HEK293 (cell line): ENCODE measurements at regions not wholly inside any gene's neighbourhood (a gene's known extent, or its start where the extent isn't known, plus 50 kb on each side); places are given as distances from the start of the nearest gene placed in this dataset.
A peak's percentile ranks its signal among the peaks of the same experiment; 100 is the strongest.

Experiments used
- CTCF ChIA-PET: fragments of 350-600 bp; formaldehyde crosslinking; extraction: SDS; loops from one replicate; lab custom pipeline; 2021; ENCODE audit warnings: antibody characterized with exemption; lab: Yijun Ruan, JAX
- POLR2A ChIA-PET: fragments of 300-600 bp; formaldehyde crosslinking; extraction: SDS; loops from one replicate; lab custom pipeline; 2020; ENCODE audit warnings: antibody characterized with exemption, inconsistent platforms; lab: Yijun Ruan, JAX
- H3K27ac ChIP-seq: fragments of 200-500 bp; sonication (Bioruptor generic); 2 replicates; pipeline ENCODE4 v1.5.1; 2014; ENCODE audit warnings: low read depth, low read length, control low read depth, inconsistent platforms; ENCODE audit errors: extremely low read depth
- H3K36me3 ChIP-seq, 2 experiments: fragments of 200-500 bp in 1 of 2; sonication (Bioruptor generic) in 1 of 2; 1 replicate in 1 of 2; 2 replicates in 1 of 2; pipeline ENCODE4 v1.5.1; 2014 to 2017; ENCODE audit warnings: inconsistent platforms in 2 of 2, low read length in 2 of 2; ENCODE audit not compliant: control insufficient read depth in 2 of 2, insufficient read depth in 1 of 2
- H3K4me1 ChIP-seq: fragments of 200-500 bp; sonication (Bioruptor generic); 2 replicates; pipeline ENCODE4 v1.5.1; 2014; ENCODE audit warnings: mild to moderate bottlenecking, low read length, inconsistent platforms; ENCODE audit not compliant: control insufficient read depth, insufficient read depth
- H3K4me3 ChIP-seq: 2 replicates; pipeline ENCODE4 v1.5.1; 2011; ENCODE audit warnings: low read depth, mild to moderate bottlenecking, control low read depth, low read length, moderate library complexity
- H3K9me3 ChIP-seq: fragments of 200-500 bp; sonication (Bioruptor generic); 2 replicates; pipeline ENCODE4 v1.5.1; 2014; ENCODE audit warnings: low read depth, low read length, inconsistent platforms; ENCODE audit not compliant: control insufficient read depth, insufficient read depth
- GFI1B ChIP-seq: fragments of 450-650 bp; formaldehyde crosslinking; IDR thresholded peaks from 2 replicates; pipeline ENCODE4 v1.5.1; 2016; ENCODE audit warnings: missing biosample characterization, missing genetic modification characterization
- HIC1 ChIP-seq: fragments of 450-650 bp; formaldehyde crosslinking; IDR thresholded peaks from 2 replicates; pipeline ENCODE4 v1.5.1; 2016; ENCODE audit warnings: missing biosample characterization, missing genetic modification characterization
- PRDM1 ChIP-seq: fragments of 450-650 bp; formaldehyde crosslinking; IDR thresholded peaks from 2 replicates; pipeline ENCODE4; 2016; ENCODE audit warnings: missing biosample characterization, missing genetic modification characterization
- SCRT2 ChIP-seq: fragments of 450-650 bp; formaldehyde crosslinking; IDR thresholded peaks from 2 replicates; pipeline ENCODE4 v1.5.1; 2016; ENCODE audit warnings: missing biosample characterization, missing genetic modification characterization
- TSHZ1 ChIP-seq: fragments of 450-650 bp; formaldehyde crosslinking; IDR thresholded peaks from 2 replicates; pipeline ENCODE4 v1.5.1; 2016; ENCODE audit warnings: missing biosample characterization, missing genetic modification characterization, borderline replicate concordance
- YY1 ChIP-seq: fragments of 450-650 bp; formaldehyde crosslinking; IDR thresholded peaks from 2 replicates; pipeline ENCODE4 v1.5.1; 2018; ENCODE audit warnings: missing biosample characterization, missing genetic modification characterization
- ZBTB10 ChIP-seq: fragments of 450-650 bp; formaldehyde crosslinking; IDR thresholded peaks from 2 replicates; pipeline ENCODE4 v1.5.1; 2016; ENCODE audit warnings: missing biosample characterization, missing genetic modification characterization
- ZFP3 ChIP-seq: fragments of 450-650 bp; formaldehyde crosslinking; IDR thresholded peaks from 2 replicates; pipeline ENCODE4 v1.5.1; 2016; ENCODE audit warnings: low read depth, missing biosample characterization, missing genetic modification characterization
- ZNF112 ChIP-seq: fragments of 450-650 bp; formaldehyde crosslinking; IDR thresholded peaks from 2 replicates; pipeline ENCODE4 v1.5.0; 2017; ENCODE audit warnings: missing biosample characterization, missing genetic modification characterization
- ZNF16 ChIP-seq: fragments of 450-650 bp; formaldehyde crosslinking; IDR thresholded peaks from 2 replicates; pipeline ENCODE4 v1.5.1; 2016; ENCODE audit warnings: low read depth, missing biosample characterization, missing genetic modification characterization
- ZNF184 ChIP-seq: fragments of 450-650 bp; IDR thresholded peaks from 2 replicates; pipeline ENCODE4 v1.5.1; 2018; ENCODE audit warnings: missing biosample characterization, mild to moderate bottlenecking, missing genetic modification characterization
- ZNF302 ChIP-seq: fragments of 450-650 bp; formaldehyde crosslinking; IDR thresholded peaks from 2 replicates; pipeline ENCODE4 v1.5.1; 2016; ENCODE audit warnings: missing biosample characterization, missing genetic modification characterization, low read depth
- ZNF362 ChIP-seq: fragments of 450-650 bp; formaldehyde crosslinking; IDR thresholded peaks from 2 replicates; pipeline ENCODE4 v1.5.1; 2016; ENCODE audit warnings: missing biosample characterization, missing genetic modification characterization
- ZNF398 ChIP-seq: fragments of 450-650 bp; formaldehyde crosslinking; IDR thresholded peaks from 2 replicates; pipeline ENCODE4 v1.5.1; 2017; ENCODE audit warnings: missing biosample characterization, missing genetic modification characterization
- ZNF426 ChIP-seq: fragments of 450-650 bp; formaldehyde crosslinking; IDR thresholded peaks from 2 replicates; pipeline ENCODE4 v1.5.1; 2017; ENCODE audit warnings: missing biosample characterization, missing genetic modification characterization, mild to moderate bottlenecking, inconsistent platforms, moderate library complexity
- ZNF596 ChIP-seq: fragments of 450-650 bp; IDR thresholded peaks from 2 replicates; pipeline ENCODE4 v1.5.0; 2018; ENCODE audit warnings: missing biosample characterization, mild to moderate bottlenecking, missing genetic modification characterization, moderate library complexity
- ZNF624 ChIP-seq: fragments of 450-650 bp; formaldehyde crosslinking; IDR thresholded peaks from 2 replicates; pipeline ENCODE4 v1.5.1; 2017; ENCODE audit warnings: missing biosample characterization, missing genetic modification characterization
- ZNF645 ChIP-seq: fragments of 450-650 bp; formaldehyde crosslinking; IDR thresholded peaks from 2 replicates; pipeline ENCODE4; 2016; ENCODE audit warnings: missing biosample characterization, missing genetic modification characterization
- ZNF654 ChIP-seq: fragments of 450-650 bp; formaldehyde crosslinking; IDR thresholded peaks from 2 replicates; pipeline ENCODE4 v1.5.1; 2016; ENCODE audit warnings: low read depth, missing biosample characterization, missing genetic modification characterization
- ZNF707 ChIP-seq: fragments of 450-650 bp; formaldehyde crosslinking; IDR thresholded peaks from 2 replicates; pipeline ENCODE4 v1.5.1; 2016; ENCODE audit warnings: missing biosample characterization, missing genetic modification characterization
- ZNF777 ChIP-seq: fragments of 450-650 bp; formaldehyde crosslinking; IDR thresholded peaks from 2 replicates; pipeline ENCODE4 v1.5.1; 2017; ENCODE audit warnings: missing biosample characterization, missing genetic modification characterization, borderline replicate concordance
- ZSCAN5A ChIP-seq: fragments of 450-650 bp; formaldehyde crosslinking; IDR thresholded peaks from 2 replicates; pipeline ENCODE4 v1.5.1; 2016; ENCODE audit warnings: missing biosample characterization, missing genetic modification characterization

GRCh38 chr3:33977227-33977626, 178.8 kb downstream of the PDCD6IP start:
- TF ChIP-seq ZNF16 (no peak), YY1 (tag by site-specific recombination) (no peak), ZNF302 (no peak), GFI1B (tag by site-specific recombination) (no peak), ZNF112 (tag by site-specific recombination) (no peak), ZNF707 (no peak), ZNF184 (tag by site-specific recombination) (no peak), ZNF596 (tag by site-specific recombination) (no peak), ZNF362 (tag by site-specific recombination) (no peak), ZNF624 (tag by site-specific recombination) (no peak), HIC1 (no peak), ZSCAN5A (tag by site-specific recombination) (no peak), ZNF398 (tag by site-specific recombination) (no peak), ZNF426 (tag by site-specific recombination) (no peak), PRDM1 (tag by site-specific recombination) (no peak), ZFP3 (no peak)
- ChIA-PET CTCF (no interaction called here), POLR2A (no interaction called here)
- H3K4me3 ChIP-seq, result no peak overlapping the region
- H3K9me3 ChIP-seq, result no peaks in the 10 kb centered on the region
- H3K4me1 ChIP-seq, result no peaks in the 10 kb centered on the region
- H3K36me3 ChIP-seq, result no peaks in the 10 kb centered on the region
- H3K27ac ChIP-seq, result no peak overlapping the region

- H3K27ac ChIP-seq, result no peak overlapping the region
- no peaks in the 10 kb centered on the region for H3K36me3 ChIP-seq
- CTCF ChIA-PET, result interaction anchor here (0.7 to 1.0 kb wide), 4 partner anchors 11 to 737 kb away, joined by 3 to 7 read pairs (median 3); no protein-coding TSS in a partner anchor
- POLR2A ChIA-PET, result no interaction called here
- H3K9me3 ChIP-seq, result no peaks in the 10 kb centered on the region
- no peak overlapping the region for H3K4me3 ChIP-seq
- H3K4me1 ChIP-seq, result no peaks in the 10 kb centered on the region
- TF ChIP-seq SCRT2 (tag by site-specific recombination) (peak; percentile 95), TSHZ1 (no peak), ZNF645 (tag by site-specific recombination) (no peak), ZNF654 (tag by site-specific recombination) (peak; percentile 29), ZNF707 (no peak), ZBTB10 (tag by site-specific recombination) (no peak), ZNF777 (tag by site-specific recombination) (no peak)
Observed at GRCh38 chr3:33980252-33980651, 181.8 kb downstream of the PDCD6IP start.
